ENCODE measurements at regions not wholly inside any gene's neighbourhood (a gene's known extent, or its start where the extent isn't known, plus 50 kb on each side); places are given as distances from the start of the nearest gene placed in this dataset.

GRCh38 chr4:15255537-15255936, 172.3 kb upstream of the C1QTNF7 start:
- ChIA-PET CTCF (interaction anchor here (1.4 to 3.2 kb wide), 2 partner anchors 20 to 35 kb away, joined by 3 to 12 read pairs; no protein-coding TSS in a partner anchor), SMC1A (ENCODE audit: uncharacterized antibody, unreplicated experiment) (interaction anchor here (0.6 to 0.7 kb wide), 2 partner anchors 265 to 600 kb away, joined by 3 read pairs; no protein-coding TSS in a partner anchor), RAD21 (ENCODE audit: unreplicated experiment) (no interaction called here), POLR2A (no interaction called here)
- intact Hi-C loops (cut with micrococcal nuclease; ENCODE audit: unreplicated experiment) = no loop called here
- WGBS (ENCODE audit: insufficient coverage, insufficient replicate concordance, low lambda C conversion rate, missing lambda C conversion rate) = 31% methylated on average over 4 of the region's 4 CpGs
- H2AFZ ChIP-seq (ENCODE audit: control insufficient read depth, low read depth, low read length) = no peak overlapping the region
- H3K27me3 ChIP-seq (replicated peaks in 1 of 2; ENCODE audit: control insufficient read depth in 2 of 2, insufficient read depth in 2 of 2, low read length in 1 of 2) = no peaks in the 10 kb centered on the region
- DNase-seq (ENCODE audit: low read depth, low spot score) (no peak), FAIRE-seq (no peak), ATAC-seq (no peak)
- H3K9me3 ChIP-seq (replicated peaks; ENCODE audit: control insufficient read depth, insufficient read depth, low read length) = no peaks in the 10 kb centered on the region
- H3K36me3 ChIP-seq (ENCODE audit: control insufficient read depth in 2 of 2, insufficient read depth in 2 of 2, low read length in 1 of 2) = no peaks in the 10 kb centered on the region
- in situ Hi-C loops (cut with MboI) = no loop called here
- H3K79me2 ChIP-seq (ENCODE audit: control insufficient read depth, insufficient read depth, low read length) = no peaks in the 10 kb centered on the region
- no peaks in the 10 kb centered on the region for H4K20me1 ChIP-seq (ENCODE audit: control insufficient read depth, insufficient read depth)
- H3K4me3 ChIP-seq = no peak overlapping the region
- H3K4me2 ChIP-seq (ENCODE audit: control insufficient read depth, insufficient read depth) = no peak overlapping the region
- H3K27ac ChIP-seq (ENCODE audit: control insufficient read depth, insufficient read depth) = no peak overlapping the region
- no TSS peak for BruUV-seq (replicated peaks)
- H3K9ac ChIP-seq (ENCODE audit: control insufficient read depth, insufficient read depth, low read length) = no peak overlapping the region
- no peak for TF ChIP-seq YY1 (IDR thresholded peaks at IDR 0.05; ENCODE audit: low read depth, low read length)
- TF ChIP-seq TCF3 (IDR thresholded peaks at IDR 0.05; ENCODE audit: borderline replicate concordance, insufficient read depth, low read depth, low read length) = no peak
- TF ChIP-seq HDAC2 (IDR thresholded peaks at IDR 0.05) = no peak
- TF ChIP-seq RBBP5 (conservative IDR thresholded peaks at IDR 0.05) = no peak
- no peak for TF ChIP-seq JUND (IDR thresholded peaks at IDR 0.05; ENCODE audit: low read depth, low read length)
- TF ChIP-seq POU2F2 (IDR thresholded peaks at IDR 0.05; ENCODE audit: borderline replicate concordance, low read depth, low read length) = no peak
- H3K4me1 ChIP-seq (ENCODE audit: control insufficient read depth, insufficient read depth, low read length) = peaks cover 6% of the 10 kb centered on the region

- Histone ChIP-seq H4K20me1 (ENCODE audit: control insufficient read depth, insufficient read depth) (no peaks in the 10 kb centered on the region), H3K4me1 (ENCODE audit: control insufficient read depth, insufficient read depth, low read length) (no peaks in the 10 kb centered on the region), H3K36me3 (ENCODE audit: control insufficient read depth in 2 of 2, insufficient read depth in 2 of 2, low read length in 1 of 2) (no peaks in the 10 kb centered on the region), H3K4me2 (ENCODE audit: control insufficient read depth, insufficient read depth) (no peak overlapping the region), H3K27me3 (replicated peaks in 1 of 2; ENCODE audit: control insufficient read depth in 2 of 2, insufficient read depth in 2 of 2, low read length in 1 of 2) (no peaks in the 10 kb centered on the region), H3K27ac (ENCODE audit: control insufficient read depth, insufficient read depth) (no peak overlapping the region), H2AFZ (ENCODE audit: control insufficient read depth, low read depth, low read length) (no peak overlapping the region), H3K9me3 (replicated peaks; ENCODE audit: control insufficient read depth, insufficient read depth, low read length) (no peaks in the 10 kb centered on the region), H3K79me2 (ENCODE audit: control insufficient read depth, insufficient read depth, low read length) (no peaks in the 10 kb centered on the region), H3K4me3 (no peak overlapping the region), H3K9ac (ENCODE audit: control insufficient read depth, insufficient read depth, low read length) (no peak overlapping the region)
- DNase-seq (ENCODE audit: low read depth, low spot score) = no peak
- CTCF ChIA-PET = interaction anchor here (1.0 to 1.8 kb wide), 3 partner anchors 19 to 136 kb away, joined by 3 to 4 read pairs (median 4); no protein-coding TSS in a partner anchor
- ATAC-seq = no peak
- in situ Hi-C loops (cut with MboI) (no loop called here), intact Hi-C loops (cut with micrococcal nuclease; ENCODE audit: unreplicated experiment) (no loop called here)
- no peak for TF ChIP-seq EGR1 (IDR thresholded peaks at IDR 0.05; ENCODE audit: borderline replicate concordance in 1 of 2, low read depth in 2 of 2, low read length in 2 of 2)
- TF ChIP-seq NR2C2 (IDR thresholded peaks at IDR 0.05; ENCODE audit: borderline replicate concordance, control insufficient read depth, insufficient read length, low read depth) = no peak
- no peak for TF ChIP-seq CTCF (IDR thresholded peaks at IDR 0.05 in 2 of 3, conservative IDR thresholded peaks at IDR 0.05 in 1 of 3; ENCODE audit: control insufficient read depth in 2 of 3, extremely low read depth in 1 of 3, insufficient read depth in 1 of 3, low read depth in 3 of 3, low read length in 3 of 3)
- WGBS (ENCODE audit: insufficient coverage, insufficient replicate concordance, low lambda C conversion rate, missing lambda C conversion rate) = 47% methylated on average over 5 of the region's 5 CpGs
- FAIRE-seq = no peak
- POLR2A ChIA-PET = no interaction called here
- SMC1A ChIA-PET (ENCODE audit: uncharacterized antibody, unreplicated experiment) = no interaction called here
- RAD21 ChIA-PET (ENCODE audit: unreplicated experiment) = no interaction called here
- no TSS peak for BruUV-seq (replicated peaks)
Measured at GRCh38 chr4:15260758-15261157, 167.1 kb upstream of the C1QTNF7 start.
